ENCODE measurements at regions not wholly inside any gene's neighbourhood (a gene's known extent, or its start where the extent isn't known, plus 50 kb on each side); places are given as distances from the start of the nearest gene placed in this dataset.

GRCh38 chr12:124509300-124509675 is 58.1 kb downstream of the NCOR2 start:
- no peak for TF ChIP-seq CTCF (IDR thresholded peaks at IDR 0.05; ENCODE audit: low read length)
- TF ChIP-seq EZH2phosphoT487 (IDR thresholded peaks at IDR 0.05; ENCODE audit: low read length), result no peak
- TF ChIP-seq EZH2 (optimal IDR thresholded peaks at IDR 0.05; ENCODE audit: low read depth, low read length), result no peak
